B cell (primary cell): ENCODE measurements at regions not wholly inside any gene's neighbourhood (a gene's known extent, or its start where the extent isn't known, plus 50 kb on each side); places are given as distances from the start of the nearest gene placed in this dataset.

ENCODE experiments used
- ATAC-seq: fragments of 200-7000 bp; cut with Tn5 transposase; one replicate; pipeline ENCODE4 v1.10.0; 2021; ENCODE audit warnings: low read depth, mild to moderate bottlenecking, moderate number of reproducible peaks, moderate library complexity
- CTCF ChIA-PET: fragments of 350-600 bp; sonication (Branson Sonifier 250); formaldehyde crosslinking; loops from one replicate; lab custom pipeline; 2021; ENCODE audit warnings: antibody characterized with exemption, inconsistent platforms; lab: Charles Lee
- POLR2A ChIA-PET: fragments of 350-600 bp; sonication (Branson Sonifier 250); formaldehyde crosslinking; loops from one replicate; lab custom pipeline; 2021; ENCODE audit warnings: antibody characterized with exemption; lab: Charles Lee
- DNase-seq: peaks from one replicate; pipeline ENCODE4 v3.0.0; 2013
- H2AFZ ChIP-seq: 2 replicates; pipeline ENCODE4 v1.6.1; 2012; ENCODE audit warnings: mild to moderate bottlenecking, low read depth, low read length; ENCODE audit not compliant: insufficient read depth, poor library complexity, severe bottlenecking
- H3K27ac ChIP-seq, 2 donors: 1 replicate in 1 of 2; 2 replicates in 1 of 2; pipeline ENCODE4 v1.5.1; 2012 to 2013; ENCODE audit warnings: low read length in 2 of 2, mild to moderate bottlenecking in 2 of 2, moderate library complexity in 1 of 2
- H3K27me3 ChIP-seq, 4 experiments: fragments of 200-600 bp in 1 of 4; sonication (generic) in 1 of 4; replicated peaks in 1 of 4; 1 replicate in 2 of 4; 2 replicates in 2 of 4; pipeline versions ENCODE4 v1.6.1 to v1.7.0; 2013 to 2016; ENCODE audit warnings: low read length in 3 of 4, mild to moderate bottlenecking in 2 of 4, mixed read lengths in 1 of 4, moderate library complexity in 1 of 4; ENCODE audit not compliant: insufficient read depth in 4 of 4, control insufficient read depth in 3 of 4; ENCODE audit errors: control extremely low read depth in 1 of 4
- H3K36me3 ChIP-seq, 2 experiments: replicated peaks in 1 of 2; 1 replicate in 1 of 2; 2 replicates in 1 of 2; pipeline versions ENCODE4 v1.6.1 to v1.7.1; 2013; ENCODE audit warnings: low read length in 1 of 2; ENCODE audit not compliant: insufficient read depth in 2 of 2, control insufficient read depth in 1 of 2; ENCODE audit errors: control extremely low read depth in 1 of 2, extremely low read depth in 1 of 2
- H3K4me1 ChIP-seq, 2 donors: fragments of 200-600 bp in 1 of 2; sonication (generic) in 1 of 2; 1 replicate in 1 of 2; 2 replicates in 1 of 2; pipeline versions ENCODE4 v1.5.1 to v1.6.1; 2013 to 2017; ENCODE audit warnings: low read length in 2 of 2; ENCODE audit not compliant: control insufficient read depth in 2 of 2, insufficient read depth in 2 of 2
- H3K4me2 ChIP-seq: replicated peaks from 2 replicates; pipeline ENCODE3; 2012; ENCODE audit warnings: mild to moderate bottlenecking, low read depth, low read length; ENCODE audit not compliant: poor library complexity, severe bottlenecking
- H3K4me3 ChIP-seq, 5 experiments: fragments of 200-600 bp in 1 of 5; sonication (generic) in 1 of 5; 1 replicate in 3 of 5; 2 replicates in 2 of 5; pipeline versions ENCODE4 v1.5.1 to v1.7.0; 2011 to 2016; ENCODE audit warnings: low read length in 4 of 5, mild to moderate bottlenecking in 4 of 5, low read depth in 2 of 5, control low read depth in 1 of 5, moderate library complexity in 1 of 5; ENCODE audit not compliant: insufficient read depth in 1 of 5; ENCODE audit errors: control extremely low read depth in 1 of 5, extremely low read depth in 1 of 5
- H3K79me2 ChIP-seq: fragments of 200-600 bp; sonication (generic); one replicate; pipeline ENCODE4 v1.6.0; 2016; ENCODE audit warnings: low read length; ENCODE audit not compliant: control insufficient read depth, insufficient read depth
- H3K9ac ChIP-seq: fragments of 200-600 bp; sonication (generic); 2 replicates; pipeline ENCODE4 v1.6.1; 2017; ENCODE audit warnings: mild to moderate bottlenecking, low read length, moderate library complexity
- H3K9me3 ChIP-seq, 3 donors: one replicate each; pipeline versions ENCODE4 v1.6.1 to v1.7.1; 2013; ENCODE audit warnings: low read length in 2 of 3; ENCODE audit not compliant: control insufficient read depth in 2 of 3, insufficient read depth in 1 of 3; ENCODE audit errors: control extremely low read depth in 1 of 3
- H4K20me1 ChIP-seq: 2 replicates; pipeline ENCODE4 v1.6.0; 2012; ENCODE audit warnings: mild to moderate bottlenecking, low read length; ENCODE audit not compliant: insufficient read depth, control insufficient read depth, poor library complexity, severe bottlenecking
- H3K27ac Mint-ChIP-seq: one replicate; pipeline ENCODE4 v1.8.0; 2021; ENCODE audit warnings: mixed read lengths
- H3K27me3 Mint-ChIP-seq: one replicate; pipeline ENCODE4 v1.8.0; 2021; ENCODE audit warnings: mixed read lengths
- H3K4me1 Mint-ChIP-seq: one replicate; pipeline ENCODE4 v1.8.0; 2021; ENCODE audit warnings: mixed read lengths
- H3K4me3 Mint-ChIP-seq: one replicate; pipeline ENCODE4 v1.8.0; 2021; ENCODE audit warnings: mixed read lengths
- H3K9me3 Mint-ChIP-seq: one replicate; pipeline ENCODE4 v1.8.0; 2022; ENCODE audit warnings: mixed read lengths; ENCODE audit not compliant: insufficient read depth
- EZH2 ChIP-seq: IDR thresholded peaks from 2 replicates; pipeline ENCODE4 v1.6.1; 2012; ENCODE audit warnings: borderline replicate concordance, low read depth, mild to moderate bottlenecking, moderate library complexity, low read length; ENCODE audit not compliant: insufficient read depth, poor library complexity, severe bottlenecking
- whole genome bisulfite sequencing: methylation state at CpG from one replicate; pipeline ENCODE4 v1.1.5; 2013; ENCODE audit warnings: missing lambda C conversion rate; ENCODE audit not compliant: insufficient coverage; 5-methylcytosine and 5-hydroxymethylcytosine counted together
- intact Hi-C: fragments of 100-400 bp; cut with micrococcal nuclease; formaldehyde crosslinking; loops from one replicate; pipeline ENCODE4 v1.10.0; 2022
- TF ChIP-seq, protein P1 (sequence below): fragments of 200-600 bp; IDR thresholded peaks from one replicate; pipeline ENCODE4 v1.8.0; 2022; ENCODE audit warnings: antibody characterized with exemption, mild to moderate bottlenecking

DNA sequence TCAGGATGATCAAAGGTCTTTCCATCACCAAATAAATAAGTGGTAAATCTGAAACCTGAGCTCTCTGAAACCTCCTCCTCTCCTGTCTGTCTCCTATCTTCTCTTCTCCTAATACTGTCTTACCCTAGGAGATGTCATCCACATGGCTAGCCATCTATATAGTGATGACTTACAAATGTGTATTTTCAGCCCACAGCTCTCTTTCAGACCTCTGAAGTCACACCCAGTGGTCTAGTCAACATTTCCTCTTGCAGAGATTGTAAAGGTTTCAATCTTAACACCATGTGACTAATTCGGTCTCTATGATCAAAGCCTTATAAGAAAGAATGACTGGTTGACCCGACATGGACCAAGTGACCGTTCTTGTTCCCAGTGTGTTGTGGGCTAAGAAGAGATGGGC lies 63.1 kb upstream of the DPT start:
- Histone ChIP-seq H3K79me2 (no peaks in the 10 kb centered on the region), H3K36me3 (no peaks in the 10 kb centered on the region), H3K9ac (no peak overlapping the region), H4K20me1 (no peaks in the 10 kb centered on the region), H3K9me3 (no peaks in the 10 kb centered on the region), H3K4me1 (no peaks in the 10 kb centered on the region), H3K27ac (no peak overlapping the region), H3K4me3 (no peak overlapping the region), H3K4me2 (no peak overlapping the region), H3K27me3 (no peaks in the 10 kb centered on the region), H2AFZ (no peak overlapping the region)
- TF ChIP-seq, protein P1, sequence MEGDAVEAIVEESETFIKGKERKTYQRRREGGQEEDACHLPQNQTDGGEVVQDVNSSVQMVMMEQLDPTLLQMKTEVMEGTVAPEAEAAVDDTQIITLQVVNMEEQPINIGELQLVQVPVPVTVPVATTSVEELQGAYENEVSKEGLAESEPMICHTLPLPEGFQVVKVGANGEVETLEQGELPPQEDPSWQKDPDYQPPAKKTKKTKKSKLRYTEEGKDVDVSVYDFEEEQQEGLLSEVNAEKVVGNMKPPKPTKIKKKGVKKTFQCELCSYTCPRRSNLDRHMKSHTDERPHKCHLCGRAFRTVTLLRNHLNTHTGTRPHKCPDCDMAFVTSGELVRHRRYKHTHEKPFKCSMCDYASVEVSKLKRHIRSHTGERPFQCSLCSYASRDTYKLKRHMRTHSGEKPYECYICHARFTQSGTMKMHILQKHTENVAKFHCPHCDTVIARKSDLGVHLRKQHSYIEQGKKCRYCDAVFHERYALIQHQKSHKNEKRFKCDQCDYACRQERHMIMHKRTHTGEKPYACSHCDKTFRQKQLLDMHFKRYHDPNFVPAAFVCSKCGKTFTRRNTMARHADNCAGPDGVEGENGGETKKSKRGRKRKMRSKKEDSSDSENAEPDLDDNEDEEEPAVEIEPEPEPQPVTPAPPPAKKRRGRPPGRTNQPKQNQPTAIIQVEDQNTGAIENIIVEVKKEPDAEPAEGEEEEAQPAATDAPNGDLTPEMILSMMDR = no peak
- no peak for TF ChIP-seq EZH2
- no CpG with 5 or more reads among the region's 3 CpGs for WGBS
- Mint-ChIP-seq H3K4me3 (no peak overlapping the region), H3K27ac (no peak overlapping the region), H3K27me3 (peaks cover 15% of the 10 kb centered on the region), H3K4me1 (no peaks in the 10 kb centered on the region), H3K9me3 (no peaks in the 10 kb centered on the region)
- ChIA-PET POLR2A (no interaction called here), CTCF (interaction anchor here (1.5 kb wide), 1 partner anchor 8 kb away, joined by 4 read pairs; no protein-coding TSS in a partner anchor)
- DNase-seq (no peak), ATAC-seq (no peak)
- intact Hi-C loops = no loop called here

DNA sequence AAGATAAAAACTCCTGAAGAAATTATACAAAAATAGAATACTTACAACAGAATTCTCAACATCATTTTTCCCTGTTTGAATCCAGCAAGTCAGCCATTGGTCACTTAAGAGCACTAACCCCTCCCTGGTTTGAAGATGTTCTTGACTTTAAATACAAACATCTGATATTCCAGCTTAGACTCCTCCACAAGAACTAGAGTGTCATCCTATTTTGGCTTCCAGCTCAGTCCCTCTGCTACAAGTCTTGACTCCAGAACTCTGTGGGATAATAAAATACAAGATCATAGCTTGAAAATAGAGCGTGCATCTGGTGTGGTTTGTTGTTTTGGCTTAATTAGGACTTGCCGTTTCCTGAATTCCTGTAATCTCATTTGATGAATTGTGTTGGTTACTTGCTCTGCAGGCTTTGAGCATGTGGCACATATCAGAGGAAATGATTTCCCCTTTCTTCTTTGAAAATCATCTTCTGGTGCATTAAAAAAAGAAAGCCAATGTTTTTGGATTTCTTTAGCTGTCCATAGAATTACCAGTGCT lies 63.7 kb upstream of the DPT start:
- H2AFZ ChIP-seq = no peak overlapping the region
- no peaks in the 10 kb centered on the region for H3K79me2 ChIP-seq
- H3K4me3 ChIP-seq = no peak overlapping the region
- no peaks in the 10 kb centered on the region for H3K27me3 ChIP-seq
- ChIA-PET POLR2A (no interaction called here), CTCF (interaction anchor here (1.5 kb wide), 1 partner anchor 8 kb away, joined by 4 read pairs; no protein-coding TSS in a partner anchor)
- H3K9me3 Mint-ChIP-seq = no peaks in the 10 kb centered on the region
- no peaks in the 10 kb centered on the region for H3K36me3 ChIP-seq
- H3K27ac Mint-ChIP-seq = no peak overlapping the region
- H4K20me1 ChIP-seq = no peaks in the 10 kb centered on the region
- intact Hi-C loops = no loop called here
- H3K9me3 ChIP-seq = no peaks in the 10 kb centered on the region
- no peak overlapping the region for H3K4me2 ChIP-seq
- no CpG with 5 or more reads among the region's 2 CpGs for WGBS
- DNase-seq = no peak
- ATAC-seq = no peak
- no peak overlapping the region for H3K4me3 Mint-ChIP-seq
- no peak overlapping the region for H3K9ac ChIP-seq
- no peaks in the 10 kb centered on the region for H3K4me1 ChIP-seq
- no peaks in the 10 kb centered on the region for H3K4me1 Mint-ChIP-seq
- H3K27ac ChIP-seq = no peak overlapping the region
- no peak for TF ChIP-seq EZH2
- peaks cover 15% of the 10 kb centered on the region for H3K27me3 Mint-ChIP-seq
